GM19463 (cell line): ENCODE measurements at regions not wholly inside any gene's neighbourhood (a gene's known extent, or its start where the extent isn't known, plus 50 kb on each side); places are given as distances from the start of the nearest gene placed in this dataset.

Source experiments
- ATAC-seq: cut with Tn5 transposase; IDR thresholded peaks from one replicate; pipeline ENCODE4 v1.9.1; 2021; ENCODE audit warnings: mild to moderate bottlenecking, moderate library complexity; ENCODE audit not compliant: unreplicated experiment

GRCh38 chr3:194987571-194988494 lies 283.1 kb downstream of the XXYLT1 start:
- no peak for ATAC-seq

- no peak for ATAC-seq
Measured at GRCh38 chr3:194988495-194989165, 282.3 kb downstream of the XXYLT1 start.

- ATAC-seq: no peak
Measured at GRCh38 chr3:194989241-194989640, 281.7 kb downstream of the XXYLT1 start.

- ATAC-seq: no peak
Measured at GRCh38 chr3:194990454-194991337, 280.3 kb downstream of the XXYLT1 start.

- ATAC-seq: no peak
Measured at GRCh38 chr3:194991338-194991654, 279.7 kb downstream of the XXYLT1 start.

GRCh38 chr3:194993896-194994295 lies 277.1 kb downstream of the XXYLT1 start:
- no peak for ATAC-seq

GRCh38 chr3:194994551-194994981 lies 276.4 kb downstream of the XXYLT1 start:
- no peak for ATAC-seq

- no peak for ATAC-seq
Measured at GRCh38 chr3:194995334-194995733, 275.6 kb downstream of the XXYLT1 start.

GRCh38 chr3:194995922-194996321 lies 275.0 kb downstream of the XXYLT1 start:
- no peak for ATAC-seq

GRCh38 chr3:194996746-194997145 lies 274.2 kb downstream of the XXYLT1 start:
- ATAC-seq: no peak

GRCh38 chr3:194998417-194998816 lies 272.5 kb downstream of the XXYLT1 start:
- ATAC-seq: no peak

- ATAC-seq: no peak
Measured at GRCh38 chr3:194998948-194999347, 272.0 kb downstream of the XXYLT1 start.

GRCh38 chr3:194999491-194999890 lies 271.5 kb downstream of the XXYLT1 start:
- ATAC-seq: no peak

GRCh38 chr3:195001261-195001660 lies 269.7 kb downstream of the XXYLT1 start:
- ATAC-seq: no peak

- no peak for ATAC-seq
Measured at GRCh38 chr3:195001961-195002861, 268.7 kb downstream of the XXYLT1 start.

GRCh38 chr3:195003006-195003892 lies 267.7 kb downstream of the XXYLT1 start:
- ATAC-seq: no peak

- no peak for ATAC-seq
Measured at GRCh38 chr3:195003893-195004289, 267.1 kb downstream of the XXYLT1 start.

- no peak for ATAC-seq
Measured at GRCh38 chr3:195004512-195005250, 266.3 kb downstream of the XXYLT1 start.

- no peak for ATAC-seq
Measured at GRCh38 chr3:195005251-195005620, 265.7 kb downstream of the XXYLT1 start.
